Esophagus squamous epithelium (tissue), 4 donors: ENCODE measurements at regions not wholly inside any gene's neighbourhood (a gene's known extent, or its start where the extent isn't known, plus 50 kb on each side); places are given as distances from the start of the nearest gene placed in this dataset.

Experiments used
- CTCF ChIP-seq, 6 experiments: fragments of 450-650 bp in 4 of 6; fragments of 200-600 bp in 2 of 6; sonication (generic) in 2 of 6; IDR thresholded peaks; one replicate each; pipeline ENCODE4 v1.5.1; 2016 to 2019; ENCODE audit warnings: antibody characterized with exemption in 6 of 6, mild to moderate bottlenecking in 4 of 6, moderate library complexity in 4 of 6
- POLR2A ChIP-seq, 4 donors: fragments of 450-650 bp; IDR thresholded peaks; one replicate each; pipeline ENCODE4 v1.6.1; 2017; ENCODE audit warnings: antibody characterized with exemption in 4 of 4, mild to moderate bottlenecking in 4 of 4, moderate library complexity in 3 of 4

DNA sequence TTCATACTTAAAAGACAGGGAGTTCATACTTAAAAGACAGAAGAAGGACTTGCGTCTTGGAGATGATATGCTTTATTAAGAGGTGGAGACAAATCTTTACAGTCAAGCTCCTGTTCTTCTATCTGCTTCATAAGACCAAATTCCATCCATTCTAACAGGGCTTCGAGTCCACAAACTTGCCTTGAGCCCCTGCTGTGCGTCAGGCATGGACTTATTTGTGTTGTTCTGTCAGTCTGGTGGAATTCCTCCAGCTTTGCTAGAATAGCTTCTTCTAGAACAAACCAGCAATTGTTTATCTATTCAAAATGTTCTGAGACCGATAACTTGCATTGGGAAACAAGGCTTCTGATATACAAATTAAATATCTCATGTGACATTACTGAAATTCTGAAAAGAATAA lies 73.9 kb upstream of the SOX11 start:
- TF ChIP-seq CTCF (IDR thresholded peaks at IDR 0.05) (no peak), POLR2A (IDR thresholded peaks at IDR 0.05) (no peak)
